ENCODE measurements at regions not wholly inside any gene's neighbourhood (a gene's known extent, or its start where the extent isn't known, plus 50 kb on each side); places are given as distances from the start of the nearest gene placed in this dataset.

- TF ChIP-seq USF2 (CRISPR knock-in tag; IDR thresholded peaks at IDR 0.05) (no peak), ZNF219 (CRISPR knock-in tag; IDR thresholded peaks at IDR 0.05; ENCODE audit: borderline replicate concordance) (no peak), CBFB (CRISPR knock-in tag; IDR thresholded peaks at IDR 0.05; ENCODE audit: low read depth) (no peak), KAT7 (CRISPR knock-in tag; IDR thresholded peaks at IDR 0.05; ENCODE audit: borderline replicate concordance) (no peak), RELA (CRISPR knock-in tag; IDR thresholded peaks at IDR 0.05; ENCODE audit: borderline replicate concordance) (no peak), ZNF396 (CRISPR knock-in tag; IDR thresholded peaks at IDR 0.05; ENCODE audit: borderline replicate concordance) (no peak)
- TF ChIP-seq, protein P1, sequence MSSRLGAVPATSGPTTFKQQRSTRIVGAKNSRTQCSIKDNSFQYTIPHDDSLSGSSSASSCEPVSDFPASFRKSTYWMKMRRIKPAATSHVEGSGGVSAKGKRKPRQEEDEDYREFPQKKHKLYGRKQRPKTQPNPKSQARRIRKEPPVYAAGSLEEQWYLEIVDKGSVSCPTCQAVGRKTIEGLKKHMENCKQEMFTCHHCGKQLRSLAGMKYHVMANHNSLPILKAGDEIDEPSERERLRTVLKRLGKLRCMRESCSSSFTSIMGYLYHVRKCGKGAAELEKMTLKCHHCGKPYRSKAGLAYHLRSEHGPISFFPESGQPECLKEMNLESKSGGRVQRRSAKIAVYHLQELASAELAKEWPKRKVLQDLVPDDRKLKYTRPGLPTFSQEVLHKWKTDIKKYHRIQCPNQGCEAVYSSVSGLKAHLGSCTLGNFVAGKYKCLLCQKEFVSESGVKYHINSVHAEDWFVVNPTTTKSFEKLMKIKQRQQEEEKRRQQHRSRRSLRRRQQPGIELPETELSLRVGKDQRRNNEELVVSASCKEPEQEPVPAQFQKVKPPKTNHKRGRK (CRISPR knock-in tag; IDR thresholded peaks at IDR 0.05; ENCODE audit: borderline replicate concordance), result no peak
Measured at GRCh38 chr3:150131663-150132062, 161.0 kb upstream of the PFN2 start (continued).

DNA sequence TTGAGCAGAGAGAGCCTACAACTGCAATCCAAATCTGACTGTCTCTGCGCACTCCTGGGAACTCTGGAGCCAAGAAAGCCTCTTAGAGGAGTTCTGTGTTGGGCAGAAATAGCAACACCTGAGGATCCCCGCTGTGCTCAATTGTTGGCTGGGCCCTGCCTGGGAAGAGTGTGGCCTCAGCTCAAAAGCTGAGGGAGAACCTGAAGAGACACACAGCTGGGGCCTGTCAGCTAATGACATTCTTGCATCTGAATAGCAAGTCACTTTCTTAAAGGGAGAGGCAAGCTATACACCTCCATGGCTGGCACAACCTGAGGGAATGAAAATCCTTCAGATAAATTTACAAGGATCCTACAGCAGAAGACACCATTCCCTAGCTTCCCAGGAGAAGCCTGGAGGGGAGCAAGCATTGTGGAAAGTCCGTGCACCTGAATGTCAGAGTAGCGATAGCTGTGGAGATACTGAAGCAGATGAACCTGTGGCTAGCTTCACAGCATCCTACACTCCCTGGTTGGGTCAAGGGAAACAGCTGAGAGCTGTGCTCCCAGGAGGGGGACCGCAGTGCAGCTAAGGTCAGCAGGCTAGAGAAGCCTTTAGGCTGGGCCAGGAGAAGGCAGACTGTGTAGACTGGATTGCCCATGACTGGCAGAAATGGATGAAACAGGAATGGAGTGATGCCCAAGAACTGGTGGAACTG is 159.9 kb upstream of the PFN2 start:
- Mint-ChIP-seq H3K27ac (peak overlapping the region; percentile 46), H3K4me1 (peaks cover 42% of the 10 kb centered on the region), H3K4me3 (peak overlapping the region; percentile 18), H3K36me3 (no peaks in the 10 kb centered on the region), H3K27me3 (ENCODE audit: low read depth) (no peaks in the 10 kb centered on the region; the same call in 1 of the 2 replicates), H3K9me3 (peaks cover 11% of the 10 kb centered on the region; the same call in 1 of the 2 replicates)
- ChIA-PET CTCF (interaction anchor here (0.6 to 1.6 kb wide), 4 partner anchors 53 to 155 kb away, joined by 3 to 12 read pairs (median 3); no protein-coding TSS in a partner anchor), POLR2A (interaction anchor here (0.5 to 0.9 kb wide), 4 partner anchors 35 to 198 kb away, joined by 3 to 4 read pairs (median 3); partner anchors contain the start of gene PFN2)
- peak; percentile 80 for DNase-seq (ENCODE audit: low spot score)
- ATAC-seq, result peak; percentile 93
- TF ChIP-seq SOX15 (CRISPR knock-in tag; IDR thresholded peaks at IDR 0.05), result no peak
- peak; percentile 44; the same call in 1 of the 2 replicates for TF ChIP-seq FOXK1 (CRISPR knock-in tag; IDR thresholded peaks at IDR 0.05)
- TF ChIP-seq FOXP4 (CRISPR knock-in tag; IDR thresholded peaks at IDR 0.05), result no peak
- TF ChIP-seq KAT7 (CRISPR knock-in tag; IDR thresholded peaks at IDR 0.05; ENCODE audit: borderline replicate concordance), result no peak
- no peak for TF ChIP-seq EMX1 (CRISPR knock-in tag; IDR thresholded peaks at IDR 0.05)
- no peak for TF ChIP-seq RORB (CRISPR knock-in tag; IDR thresholded peaks at IDR 0.05)
- TF ChIP-seq, protein P2, sequence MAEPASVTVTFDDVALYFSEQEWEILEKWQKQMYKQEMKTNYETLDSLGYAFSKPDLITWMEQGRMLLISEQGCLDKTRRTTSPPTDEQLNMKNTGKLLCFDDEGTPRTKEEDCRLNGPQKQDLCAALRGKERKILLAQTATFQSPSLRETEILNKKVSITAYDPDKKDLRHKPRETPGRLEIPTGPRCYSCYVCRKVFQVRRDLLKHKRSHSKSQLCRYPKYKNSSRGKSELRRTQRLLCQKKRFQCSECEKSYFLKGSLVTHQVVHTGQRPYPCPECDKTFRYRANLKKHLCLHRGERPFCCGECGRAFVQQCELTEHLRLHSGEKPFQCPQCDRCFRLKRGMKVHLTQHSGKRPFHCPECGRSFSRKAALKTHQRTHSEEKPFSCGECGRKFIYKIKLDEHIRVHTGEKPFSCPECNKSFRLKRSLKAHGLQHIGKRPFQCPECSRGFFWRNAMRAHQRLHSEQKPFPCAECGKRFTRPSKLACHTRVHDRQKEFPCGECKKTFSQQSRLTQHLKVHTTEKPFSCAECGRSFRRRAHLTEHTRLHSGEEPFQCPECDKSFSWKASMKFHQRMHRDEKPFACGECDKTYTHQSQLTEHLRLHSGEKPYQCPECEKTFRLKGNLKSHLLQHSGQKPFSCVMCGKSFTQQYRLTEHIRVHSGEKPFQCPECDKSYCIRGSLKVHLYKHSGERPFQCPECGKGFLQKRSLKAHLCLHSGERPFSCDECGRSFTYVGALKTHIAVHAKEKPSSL (CRISPR knock-in tag; conservative IDR thresholded peaks at IDR 0.05), result no peak
- 0 out of 2 replicates have a peak, but pooled peaks have one; percentile 23 for TF ChIP-seq SP1 (CRISPR knock-in tag; conservative IDR thresholded peaks at IDR 0.05)
- no peak for TF ChIP-seq JUN (CRISPR knock-in tag; IDR thresholded peaks at IDR 0.05)
- no peak for TF ChIP-seq NFATC4 (CRISPR knock-in tag; IDR thresholded peaks at IDR 0.05)
- TF ChIP-seq ATF1 (CRISPR knock-in tag; IDR thresholded peaks at IDR 0.05), result no peak
- no peak for TF ChIP-seq SMAD4 (CRISPR knock-in tag; IDR thresholded peaks at IDR 0.05)
- TF ChIP-seq ZNF671 (CRISPR knock-in tag; IDR thresholded peaks at IDR 0.05), result no peak
- peak; percentile 70 for TF ChIP-seq TEAD1 (CRISPR knock-in tag; IDR thresholded peaks at IDR 0.05)
- no peak for TF ChIP-seq ATF6 (CRISPR knock-in tag; IDR thresholded peaks at IDR 0.05)
- no peak for TF ChIP-seq SMAD3 (CRISPR knock-in tag; IDR thresholded peaks at IDR 0.05; ENCODE audit: borderline replicate concordance)
- TF ChIP-seq ETV6 (CRISPR knock-in tag; IDR thresholded peaks at IDR 0.05), result peak; percentile 69; the same call in 1 of the 2 replicates
- TF ChIP-seq ZNF281 (CRISPR knock-in tag; IDR thresholded peaks at IDR 0.05), result no peak
- TF ChIP-seq, protein P3, sequence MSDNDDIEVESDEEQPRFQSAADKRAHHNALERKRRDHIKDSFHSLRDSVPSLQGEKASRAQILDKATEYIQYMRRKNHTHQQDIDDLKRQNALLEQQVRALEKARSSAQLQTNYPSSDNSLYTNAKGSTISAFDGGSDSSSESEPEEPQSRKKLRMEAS (CRISPR knock-in tag; IDR thresholded peaks at IDR 0.05), result no peak
